IMR-90 (cell line): ENCODE measurements at regions not wholly inside any gene's neighbourhood (a gene's known extent, or its start where the extent isn't known, plus 50 kb on each side); places are given as distances from the start of the nearest gene placed in this dataset.

Experiments
- ATAC-seq: fragments of 200-7000 bp; cut with Tn5 transposase; 2 replicates; pipeline ENCODE4 v1.9.1; 2020; ENCODE audit warnings: low read depth, mild to moderate bottlenecking, moderate library complexity
- BruUV-seq: library from RNA; stranded (reverse); fragments of 400-500 nt; replicated peaks from 2 replicates; lab custom pipeline; 2021; lab: Mats Ljungman, UMichigan
- CTCF ChIA-PET: fragments of 300-600 bp; formaldehyde crosslinking; extraction: SDS; loops from one replicate; lab custom pipeline; 2021; ENCODE audit warnings: antibody characterized with exemption; lab: Yijun Ruan, JAX
- POLR2A ChIA-PET: fragments of 300-600 bp; sonication (Branson Sonifier 250); formaldehyde crosslinking; loops from one replicate; lab custom pipeline; 2022; ENCODE audit warnings: antibody characterized with exemption; ENCODE audit not compliant: unreplicated experiment; lab: Charles Lee
- DNase-seq: peaks from one replicate; pipeline ENCODE4 v3.0.0; 2013
- H2AFZ ChIP-seq: replicated peaks from 2 replicates; pipeline ENCODE3; 2013; ENCODE audit warnings: low read length, mild to moderate bottlenecking; ENCODE audit not compliant: poor library complexity
- H2AK5ac ChIP-seq: 2 replicates; pipeline ENCODE4 v1.6.1; 2013; ENCODE audit warnings: low read depth, low read length, inconsistent platforms
- H2AK9ac ChIP-seq: replicated peaks from 2 replicates; pipeline ENCODE3; 2013; ENCODE audit warnings: mild to moderate bottlenecking, low read depth, low read length, moderate library complexity; ENCODE audit not compliant: poor library complexity
- H2BK120ac ChIP-seq: 2 replicates; pipeline ENCODE4 v1.6.1; 2013; ENCODE audit warnings: low read depth, low read length, inconsistent platforms
- H2BK15ac ChIP-seq: 3 replicates; pipeline ENCODE4 v1.6.1; 2013; ENCODE audit warnings: low read depth, low read length, inconsistent platforms
- H2BK20ac ChIP-seq: 2 replicates; pipeline ENCODE4 v1.6.1; 2013; ENCODE audit warnings: low read depth, mild to moderate bottlenecking, inconsistent platforms, low read length, moderate library complexity
- H2BK5ac ChIP-seq: 2 replicates; pipeline ENCODE4 v1.6.1; 2013; ENCODE audit warnings: mild to moderate bottlenecking, low read depth, low read length, inconsistent platforms; ENCODE audit not compliant: poor library complexity, severe bottlenecking
- H3K14ac ChIP-seq: replicated peaks from 2 replicates; pipeline ENCODE4 v1.6.1; 2013; ENCODE audit warnings: low read depth, low read length, inconsistent platforms
- H3K18ac ChIP-seq: 2 replicates; pipeline ENCODE4 v1.6.1; 2013; ENCODE audit warnings: low read depth, low read length, control low read depth
- H3K23ac ChIP-seq: 2 replicates; pipeline ENCODE4 v1.6.1; 2013; ENCODE audit warnings: low read depth, low read length, inconsistent platforms
- H3K27ac ChIP-seq: 2 replicates; pipeline ENCODE4 v1.5.1; 2013; ENCODE audit warnings: mild to moderate bottlenecking, control low read depth, low read length; ENCODE audit not compliant: insufficient read depth
- H3K27me3 ChIP-seq: 2 replicates; pipeline ENCODE4 v1.6.1; 2013; ENCODE audit warnings: low read length; ENCODE audit not compliant: control insufficient read depth, insufficient read depth
- H3K36me3 ChIP-seq: 2 replicates; pipeline ENCODE4 v1.6.1; 2013; ENCODE audit warnings: low read length, mixed read lengths; ENCODE audit not compliant: control insufficient read depth, insufficient read depth
- H3K4ac ChIP-seq: 2 replicates; pipeline ENCODE4 v1.6.1; 2013; ENCODE audit warnings: low read depth, low read length, inconsistent platforms
- H3K4me1 ChIP-seq: 2 replicates; pipeline ENCODE4 v1.6.1; 2013; ENCODE audit warnings: low read length, mixed read lengths; ENCODE audit not compliant: control insufficient read depth, insufficient read depth
- H3K4me2 ChIP-seq: 2 replicates; pipeline ENCODE4 v1.6.1; 2013; ENCODE audit warnings: low read depth, mild to moderate bottlenecking, control low read depth, low read length, moderate library complexity
- H3K4me3 ChIP-seq: 2 replicates; pipeline ENCODE4 v1.5.1; 2013; ENCODE audit warnings: low read depth, mild to moderate bottlenecking, control low read depth, low read length, moderate library complexity; ENCODE audit not compliant: insufficient read depth
- H3K56ac ChIP-seq: 2 replicates; pipeline ENCODE4 v1.6.1; 2013; ENCODE audit warnings: low read length, inconsistent platforms; ENCODE audit not compliant: insufficient read depth; ENCODE audit errors: extremely low read depth
- H3K79me1 ChIP-seq, 2 experiments: 2 replicates each; pipeline ENCODE4 v1.6.1; 2013; ENCODE audit warnings: low read length in 2 of 2, inconsistent platforms in 1 of 2, low read depth in 1 of 2
- H3K9ac ChIP-seq: 2 replicates; pipeline ENCODE4 v1.6.1; 2013; ENCODE audit warnings: low read depth, low read length, control low read depth
- H3K9me1 ChIP-seq: 2 replicates; pipeline ENCODE4 v1.6.1; 2013; ENCODE audit warnings: low read length, inconsistent platforms; ENCODE audit not compliant: insufficient read depth
- H3K9me3 ChIP-seq: 2 replicates; pipeline ENCODE4 v1.6.1; 2013; ENCODE audit warnings: low read length; ENCODE audit not compliant: control insufficient read depth, insufficient read depth
- H4K20me1 ChIP-seq: 2 replicates; pipeline ENCODE4 v1.6.1; 2013; ENCODE audit warnings: low read length, inconsistent platforms; ENCODE audit not compliant: insufficient read depth
- H4K5ac ChIP-seq: 2 replicates; pipeline ENCODE4 v1.6.1; 2013; ENCODE audit warnings: mild to moderate bottlenecking, low read depth, low read length, control low read depth
- H4K8ac ChIP-seq, 2 experiments: 2 replicates each; pipeline ENCODE4 v1.6.1; 2013; ENCODE audit warnings: low read depth in 2 of 2, low read length in 2 of 2, control low read depth in 1 of 2, inconsistent platforms in 1 of 2
- H4K91ac ChIP-seq: 2 replicates; pipeline ENCODE4 v1.6.1; 2013; ENCODE audit warnings: low read depth, low read length, inconsistent platforms; ENCODE audit not compliant: insufficient read depth
- BHLHE40 ChIP-seq: fragments of 150-350 bp; IDR thresholded peaks from 2 replicates; pipeline ENCODE4 v1.6.1; 2016; ENCODE audit warnings: mild to moderate bottlenecking, low read depth, low read length
- CEBPB ChIP-seq: IDR thresholded peaks from 2 replicates; pipeline ENCODE4 v1.6.1; 2012; ENCODE audit warnings: low read depth, low read length, improper control_type of control experiment
- CHD1 ChIP-seq: IDR thresholded peaks from 2 replicates; pipeline ENCODE4 v1.6.1; 2012; ENCODE audit warnings: low read depth, low read length, improper control_type of control experiment
- CTCF ChIP-seq: conservative IDR thresholded peaks from 2 replicates; pipeline ENCODE4 v1.5.1; 2012; ENCODE audit warnings: mild to moderate bottlenecking, low read depth, low read length, improper control_type of control experiment
- FOS ChIP-seq: fragments of 150-350 bp; IDR thresholded peaks from 2 replicates; pipeline ENCODE4 v1.6.1; 2016; ENCODE audit warnings: low read depth, low read length
- MAFK ChIP-seq: IDR thresholded peaks from 2 replicates; pipeline ENCODE4 v1.6.1; 2012; ENCODE audit warnings: low read depth, low read length, improper control_type of control experiment
- MAZ ChIP-seq: IDR thresholded peaks from 2 replicates; pipeline ENCODE4 v1.6.1; 2012; ENCODE audit warnings: low read depth, mild to moderate bottlenecking, low read length, improper control_type of control experiment, moderate library complexity, borderline replicate concordance
- MXI1 ChIP-seq: IDR thresholded peaks from 2 replicates; pipeline ENCODE4 v1.6.1; 2012; ENCODE audit warnings: low read depth, mild to moderate bottlenecking, low read length, moderate library complexity, borderline replicate concordance
- NFE2L2 ChIP-seq: fragments of 150-350 bp; IDR thresholded peaks from 2 replicates; pipeline ENCODE4 v1.6.1; 2016; ENCODE audit warnings: low read depth, mild to moderate bottlenecking, low read length
- POLR2A ChIP-seq: IDR thresholded peaks from 2 replicates; pipeline ENCODE4 v1.6.1; 2012; ENCODE audit warnings: mild to moderate bottlenecking, low read depth, low read length
- RAD21 ChIP-seq: IDR thresholded peaks from 2 replicates; pipeline ENCODE4 v1.6.1; 2012; ENCODE audit warnings: low read length, improper control_type of control experiment
- RCOR1 ChIP-seq: IDR thresholded peaks from 2 replicates; pipeline ENCODE4 v1.6.1; 2012; ENCODE audit warnings: mild to moderate bottlenecking, low read length, improper control_type of control experiment; ENCODE audit not compliant: insufficient replicate concordance
- RFX5 ChIP-seq: IDR thresholded peaks from 2 replicates; pipeline ENCODE4 v1.8.0; 2012; ENCODE audit warnings: low read depth, mild to moderate bottlenecking, low read length, moderate library complexity
- SMC3 ChIP-seq: fragments of 150-350 bp; IDR thresholded peaks from 2 replicates; pipeline ENCODE4 v1.6.1; 2016; ENCODE audit warnings: low read depth, mild to moderate bottlenecking, antibody characterized with exemption, low read length, moderate library complexity
- WGBS, 2 experiments: methylation state at CpG; one replicate each; pipeline versions ENCODE4 v1.1.5 to v1.1.7; 2013; ENCODE audit warnings: missing lambda C conversion rate in 2 of 2; ENCODE audit not compliant: insufficient read length in 1 of 2; ENCODE audit errors: extremely low coverage in 2 of 2; 5-methylcytosine and 5-hydroxymethylcytosine counted together
- dilution Hi-C: fragments of 300-500 bp; cut with HindIII; formaldehyde crosslinking; loops from one replicate; pipeline ENCODE4 v1.14.3; 2018; ENCODE audit warnings: low sequenced_read_pairs; ENCODE audit not compliant: unreplicated experiment
- in situ Hi-C: fragments of 300-500 bp; cut with MboI; formaldehyde crosslinking; loops from 3 replicates; pipeline ENCODE4 v1.14.3; 2019; ENCODE audit warnings: low sequenced_read_pairs, inconsistent platforms, mixed read lengths
- intact Hi-C: fragments of 100-400 bp; cut with micrococcal nuclease; formaldehyde crosslinking; loops from 2 replicates; pipeline ENCODE4 v1.10.0; 2022
- TF ChIP-seq, protein P1 (sequence below): fragments of 150-350 bp; IDR thresholded peaks from 2 replicates; pipeline ENCODE4 v1.6.1; 2017; ENCODE audit warnings: mild to moderate bottlenecking, antibody characterized with exemption, low read length, low read depth
- TF ChIP-seq, protein P2 (sequence below): fragments of 150-350 bp; IDR thresholded peaks from 2 replicates; pipeline ENCODE4 v1.6.1; 2016; ENCODE audit warnings: low read depth, mild to moderate bottlenecking, low read length, moderate library complexity, borderline replicate concordance

GRCh38 chr3:124064050-124064449 is 72.1 kb upstream of the ROPN1 start:
- Histone ChIP-seq H2AK9ac (no peak overlapping the region), H3K36me3 (no peaks in the 10 kb centered on the region), H3K9me1 (no peaks in the 10 kb centered on the region; the same call in 1 of the 2 replicates), H2BK15ac (no peak overlapping the region), H4K5ac (no peak overlapping the region), H4K91ac (no peak overlapping the region), H3K4me3 (no peak overlapping the region), H2BK120ac (no peak overlapping the region), H3K18ac (no peak overlapping the region), H3K9ac (no peak overlapping the region), H2BK5ac (no peak overlapping the region), H2AFZ (no peak overlapping the region), H3K4me2 (no peak overlapping the region), H3K56ac (no peak overlapping the region), H4K8ac (no peak overlapping the region), H3K9me3 (no peaks in the 10 kb centered on the region), H2BK20ac (no peak overlapping the region), H3K79me1 (no peaks in the 10 kb centered on the region), H3K27ac (no peak overlapping the region), H4K20me1 (0 out of 2 replicates have a peak, but pooled peaks cover 5% of the 10 kb centered on the region), H2AK5ac (no peak overlapping the region), H3K14ac (no peak overlapping the region), H3K27me3 (peaks cover 16% of the 10 kb centered on the region), H3K4me1 (peaks cover 9% of the 10 kb centered on the region; the same call in 1 of the 2 replicates), H3K4ac (no peak overlapping the region), H3K23ac (no peak overlapping the region)
- ATAC-seq (no peak), DNase-seq (no peak)
- ChIA-PET POLR2A (no interaction called here), CTCF (no interaction called here)
- in situ Hi-C loops = no loop called here
- intact Hi-C loops = no loop called here
- dilution Hi-C loops = no loop called here
- BruUV-seq = no TSS peak
- TF ChIP-seq CEBPB (no peak), POLR2A (no peak), MAZ (no peak), BHLHE40 (no peak), MAFK (no peak), RCOR1 (no peak), RFX5 (no peak), SMC3 (no peak), CHD1 (no peak), MXI1 (no peak), NFE2L2 (no peak), FOS (no peak), RAD21 (no peak), CTCF (no peak)
- TF ChIP-seq, protein P1, sequence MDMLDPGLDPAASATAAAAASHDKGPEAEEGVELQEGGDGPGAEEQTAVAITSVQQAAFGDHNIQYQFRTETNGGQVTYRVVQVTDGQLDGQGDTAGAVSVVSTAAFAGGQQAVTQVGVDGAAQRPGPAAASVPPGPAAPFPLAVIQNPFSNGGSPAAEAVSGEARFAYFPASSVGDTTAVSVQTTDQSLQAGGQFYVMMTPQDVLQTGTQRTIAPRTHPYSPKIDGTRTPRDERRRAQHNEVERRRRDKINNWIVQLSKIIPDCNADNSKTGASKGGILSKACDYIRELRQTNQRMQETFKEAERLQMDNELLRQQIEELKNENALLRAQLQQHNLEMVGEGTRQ = no peak
- TF ChIP-seq, protein P2, sequence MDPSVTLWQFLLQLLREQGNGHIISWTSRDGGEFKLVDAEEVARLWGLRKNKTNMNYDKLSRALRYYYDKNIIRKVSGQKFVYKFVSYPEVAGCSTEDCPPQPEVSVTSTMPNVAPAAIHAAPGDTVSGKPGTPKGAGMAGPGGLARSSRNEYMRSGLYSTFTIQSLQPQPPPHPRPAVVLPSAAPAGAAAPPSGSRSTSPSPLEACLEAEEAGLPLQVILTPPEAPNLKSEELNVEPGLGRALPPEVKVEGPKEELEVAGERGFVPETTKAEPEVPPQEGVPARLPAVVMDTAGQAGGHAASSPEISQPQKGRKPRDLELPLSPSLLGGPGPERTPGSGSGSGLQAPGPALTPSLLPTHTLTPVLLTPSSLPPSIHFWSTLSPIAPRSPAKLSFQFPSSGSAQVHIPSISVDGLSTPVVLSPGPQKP = no peak
- no CpG with 5 or more reads among the region's 1 CpG for WGBS, 2 experiments
